ENCODE measurements at regions not wholly inside any gene's neighbourhood (a gene's known extent, or its start where the extent isn't known, plus 50 kb on each side); places are given as distances from the start of the nearest gene placed in this dataset.
A peak's percentile ranks its signal among the peaks of the same experiment; 100 is the strongest.

- TF ChIP-seq, protein P1, sequence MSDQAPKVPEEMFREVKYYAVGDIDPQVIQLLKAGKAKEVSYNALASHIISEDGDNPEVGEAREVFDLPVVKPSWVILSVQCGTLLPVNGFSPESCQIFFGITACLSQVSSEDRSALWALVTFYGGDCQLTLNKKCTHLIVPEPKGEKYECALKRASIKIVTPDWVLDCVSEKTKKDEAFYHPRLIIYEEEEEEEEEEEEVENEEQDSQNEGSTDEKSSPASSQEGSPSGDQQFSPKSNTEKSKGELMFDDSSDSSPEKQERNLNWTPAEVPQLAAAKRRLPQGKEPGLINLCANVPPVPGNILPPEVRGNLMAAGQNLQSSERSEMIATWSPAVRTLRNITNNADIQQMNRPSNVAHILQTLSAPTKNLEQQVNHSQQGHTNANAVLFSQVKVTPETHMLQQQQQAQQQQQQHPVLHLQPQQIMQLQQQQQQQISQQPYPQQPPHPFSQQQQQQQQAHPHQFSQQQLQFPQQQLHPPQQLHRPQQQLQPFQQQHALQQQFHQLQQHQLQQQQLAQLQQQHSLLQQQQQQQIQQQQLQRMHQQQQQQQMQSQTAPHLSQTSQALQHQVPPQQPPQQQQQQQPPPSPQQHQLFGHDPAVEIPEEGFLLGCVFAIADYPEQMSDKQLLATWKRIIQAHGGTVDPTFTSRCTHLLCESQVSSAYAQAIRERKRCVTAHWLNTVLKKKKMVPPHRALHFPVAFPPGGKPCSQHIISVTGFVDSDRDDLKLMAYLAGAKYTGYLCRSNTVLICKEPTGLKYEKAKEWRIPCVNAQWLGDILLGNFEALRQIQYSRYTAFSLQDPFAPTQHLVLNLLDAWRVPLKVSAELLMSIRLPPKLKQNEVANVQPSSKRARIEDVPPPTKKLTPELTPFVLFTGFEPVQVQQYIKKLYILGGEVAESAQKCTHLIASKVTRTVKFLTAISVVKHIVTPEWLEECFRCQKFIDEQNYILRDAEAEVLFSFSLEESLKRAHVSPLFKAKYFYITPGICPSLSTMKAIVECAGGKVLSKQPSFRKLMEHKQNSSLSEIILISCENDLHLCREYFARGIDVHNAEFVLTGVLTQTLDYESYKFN (CRISPR knock-in tag; conservative IDR thresholded peaks at IDR 0.05), result peak; percentile 22; the same call in 1 of the 2 replicates
- TF ChIP-seq ZNF749 (CRISPR knock-in tag; IDR thresholded peaks at IDR 0.05; ENCODE audit: borderline replicate concordance) (no peak), UBTF (CRISPR knock-in tag; IDR thresholded peaks at IDR 0.05) (no peak), KDM6A (CRISPR knock-in tag; IDR thresholded peaks at IDR 0.05; ENCODE audit: low read depth) (0 out of 2 replicates have a peak, but pooled peaks have one; percentile 34), ZNF644 (CRISPR knock-in tag; IDR thresholded peaks at IDR 0.05; ENCODE audit: low read depth) (0 out of 2 replicates have a peak, but pooled peaks have one; percentile 25), REPIN1 (CRISPR knock-in tag; IDR thresholded peaks at IDR 0.05; ENCODE audit: borderline replicate concordance, low read depth) (no peak), ZNF382 (CRISPR knock-in tag; IDR thresholded peaks at IDR 0.05; ENCODE audit: borderline replicate concordance) (no peak), FOSL2 (CRISPR knock-in tag; IDR thresholded peaks at IDR 0.05) (peak; percentile 45), DZIP1 (CRISPR knock-in tag; IDR thresholded peaks at IDR 0.05) (no peak), ZNF121 (CRISPR knock-in tag; IDR thresholded peaks at IDR 0.05) (no peak), ETV5 (CRISPR knock-in tag; IDR thresholded peaks at IDR 0.05; ENCODE audit: borderline replicate concordance) (peak; percentile 81; the same call in 1 of the 2 replicates), ZBTB20 (CRISPR knock-in tag; IDR thresholded peaks at IDR 0.05; ENCODE audit: borderline replicate concordance, low read depth) (no peak), HOMEZ (CRISPR knock-in tag; IDR thresholded peaks at IDR 0.05; ENCODE audit: low read depth) (peak; percentile 46; the same call in 1 of the 2 replicates), MAX (IDR thresholded peaks at IDR 0.05) (no peak), GATA4 (IDR thresholded peaks at IDR 0.05; ENCODE audit: borderline replicate concordance, low read depth) (no peak), ZNF607 (CRISPR knock-in tag; IDR thresholded peaks at IDR 0.05; ENCODE audit: borderline replicate concordance) (no peak)
- TF ChIP-seq, protein P2, sequence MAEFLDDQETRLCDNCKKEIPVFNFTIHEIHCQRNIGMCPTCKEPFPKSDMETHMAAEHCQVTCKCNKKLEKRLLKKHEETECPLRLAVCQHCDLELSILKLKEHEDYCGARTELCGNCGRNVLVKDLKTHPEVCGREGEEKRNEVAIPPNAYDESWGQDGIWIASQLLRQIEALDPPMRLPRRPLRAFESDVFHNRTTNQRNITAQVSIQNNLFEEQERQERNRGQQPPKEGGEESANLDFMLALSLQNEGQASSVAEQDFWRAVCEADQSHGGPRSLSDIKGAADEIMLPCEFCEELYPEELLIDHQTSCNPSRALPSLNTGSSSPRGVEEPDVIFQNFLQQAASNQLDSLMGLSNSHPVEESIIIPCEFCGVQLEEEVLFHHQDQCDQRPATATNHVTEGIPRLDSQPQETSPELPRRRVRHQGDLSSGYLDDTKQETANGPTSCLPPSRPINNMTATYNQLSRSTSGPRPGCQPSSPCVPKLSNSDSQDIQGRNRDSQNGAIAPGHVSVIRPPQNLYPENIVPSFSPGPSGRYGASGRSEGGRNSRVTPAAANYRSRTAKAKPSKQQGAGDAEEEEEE (CRISPR knock-in tag; IDR thresholded peaks at IDR 0.05; ENCODE audit: borderline replicate concordance), result no peak
Observed at GRCh38 chr16:73149334-73149733, 101.4 kb upstream of the ZFHX3 start (continued).

Data from HepG2 (cell line).